NB4 (cell line): ENCODE measurements at regions not wholly inside any gene's neighbourhood (a gene's known extent, or its start where the extent isn't known, plus 50 kb on each side); places are given as distances from the start of the nearest gene placed in this dataset.

Source experiments
- DNase-seq: peaks from one replicate; pipeline ENCODE4 v3.0.0; 2010; ENCODE audit warnings: low read depth
- H3K4me3 ChIP-seq: one replicate; pipeline ENCODE4 v1.5.1; 2011; ENCODE audit warnings: mild to moderate bottlenecking, low read depth, low read length, moderate library complexity
- CTCF ChIP-seq: IDR thresholded peaks from one replicate; pipeline ENCODE4 v1.5.1; 2012; ENCODE audit warnings: low read depth, low read length
- MAX ChIP-seq: IDR thresholded peaks from 2 replicates; pipeline ENCODE4 v1.6.1; 2011; ENCODE audit warnings: low read depth, low read length
- MYC ChIP-seq: IDR thresholded peaks from 2 replicates; pipeline ENCODE4 v1.6.1; 2011; ENCODE audit warnings: low read depth, low read length
- POLR2A ChIP-seq: IDR thresholded peaks from 2 replicates; pipeline ENCODE4 v1.6.1; 2011; ENCODE audit warnings: mild to moderate bottlenecking; ENCODE audit not compliant: insufficient read length; ENCODE audit errors: extremely low read depth

- TF ChIP-seq POLR2A (no peak), CTCF (no peak), MAX (no peak), MYC (no peak)
- DNase-seq = no peak
Measured at GRCh38 chr2:9095690-9096089, 92.2 kb upstream of the MBOAT2 start.

GRCh38 chr2:9095226-9095625, 91.7 kb upstream of the MBOAT2 start:
- no peak overlapping the region for H3K4me3 ChIP-seq
- no peak for DNase-seq
- TF ChIP-seq MYC (no peak), MAX (no peak), POLR2A (no peak), CTCF (no peak)

More at GRCh38 chr2:9095690-9096089, 92.2 kb upstream of the MBOAT2 start:
- no peak overlapping the region for H3K4me3 ChIP-seq

GRCh38 chr2:9094117-9094516, 90.6 kb upstream of the MBOAT2 start:
- H3K4me3 ChIP-seq = no peak overlapping the region
- TF ChIP-seq CTCF (no peak), MAX (no peak), MYC (no peak), POLR2A (no peak)
- no peak for DNase-seq

- no peak for DNase-seq
- H3K4me3 ChIP-seq = no peak overlapping the region
- TF ChIP-seq CTCF (no peak), MYC (no peak), MAX (no peak), POLR2A (no peak)
Measured at GRCh38 chr2:9093324-9093723, 89.8 kb upstream of the MBOAT2 start.

GRCh38 chr2:9092383-9093282, 89.1 kb upstream of the MBOAT2 start:
- DNase-seq = no peak
- no peak overlapping the region for H3K4me3 ChIP-seq
- no peak for TF ChIP-seq POLR2A

GRCh38 chr2:9091811-9092210, 88.3 kb upstream of the MBOAT2 start:
- TF ChIP-seq MAX (no peak), MYC (no peak), CTCF (no peak), POLR2A (no peak)
- DNase-seq = no peak
- no peak overlapping the region for H3K4me3 ChIP-seq
